Breast epithelium (tissue), 3 donors: ENCODE measurements at regions not wholly inside any gene's neighbourhood (a gene's known extent, or its start where the extent isn't known, plus 50 kb on each side); places are given as distances from the start of the nearest gene placed in this dataset.

Source experiments
- POLR2A ChIP-seq: fragments of 450-650 bp; IDR thresholded peaks from one replicate; pipeline ENCODE4 v1.6.1; 2016; ENCODE audit warnings: antibody characterized with exemption, mild to moderate bottlenecking, moderate library complexity
- POLR2AphosphoS5 ChIP-seq, 3 donors: sonication (generic); formaldehyde crosslinking; IDR thresholded peaks; one replicate each; pipeline ENCODE4 v1.6.1; 2017; ENCODE audit warnings: antibody characterized with exemption in 3 of 3
- TF ChIP-seq, protein P1 (sequence below), 3 donors: fragments of 450-650 bp; IDR thresholded peaks; one replicate each; pipeline ENCODE4 v1.5.1; 2016 to 2017; ENCODE audit warnings: antibody characterized with exemption in 3 of 3, mild to moderate bottlenecking in 3 of 3, moderate library complexity in 3 of 3

DNA sequence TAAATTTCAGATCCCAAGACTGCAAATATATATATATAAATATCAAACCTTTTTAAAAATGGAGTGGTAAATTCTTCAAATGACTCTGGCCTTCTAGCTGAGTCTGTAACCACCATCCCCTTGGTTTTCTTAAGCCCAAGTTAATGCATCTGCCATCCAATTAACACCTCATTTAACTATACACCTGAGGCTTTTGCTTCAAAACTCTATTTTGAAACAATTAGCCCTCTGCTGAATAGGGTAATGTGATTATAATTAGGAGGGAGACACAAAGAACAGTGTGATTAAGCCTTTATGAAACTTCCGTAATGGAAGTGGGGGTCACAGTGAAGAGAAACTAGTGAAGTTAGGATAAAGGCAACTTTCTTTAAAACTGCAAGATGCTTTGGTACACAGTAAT, 83.6 kb downstream of the GPR37 start:
- TF ChIP-seq POLR2AphosphoS5 (IDR thresholded peaks at IDR 0.05), result no peak
- TF ChIP-seq, protein P1, sequence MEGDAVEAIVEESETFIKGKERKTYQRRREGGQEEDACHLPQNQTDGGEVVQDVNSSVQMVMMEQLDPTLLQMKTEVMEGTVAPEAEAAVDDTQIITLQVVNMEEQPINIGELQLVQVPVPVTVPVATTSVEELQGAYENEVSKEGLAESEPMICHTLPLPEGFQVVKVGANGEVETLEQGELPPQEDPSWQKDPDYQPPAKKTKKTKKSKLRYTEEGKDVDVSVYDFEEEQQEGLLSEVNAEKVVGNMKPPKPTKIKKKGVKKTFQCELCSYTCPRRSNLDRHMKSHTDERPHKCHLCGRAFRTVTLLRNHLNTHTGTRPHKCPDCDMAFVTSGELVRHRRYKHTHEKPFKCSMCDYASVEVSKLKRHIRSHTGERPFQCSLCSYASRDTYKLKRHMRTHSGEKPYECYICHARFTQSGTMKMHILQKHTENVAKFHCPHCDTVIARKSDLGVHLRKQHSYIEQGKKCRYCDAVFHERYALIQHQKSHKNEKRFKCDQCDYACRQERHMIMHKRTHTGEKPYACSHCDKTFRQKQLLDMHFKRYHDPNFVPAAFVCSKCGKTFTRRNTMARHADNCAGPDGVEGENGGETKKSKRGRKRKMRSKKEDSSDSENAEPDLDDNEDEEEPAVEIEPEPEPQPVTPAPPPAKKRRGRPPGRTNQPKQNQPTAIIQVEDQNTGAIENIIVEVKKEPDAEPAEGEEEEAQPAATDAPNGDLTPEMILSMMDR (IDR thresholded peaks at IDR 0.05), result no peak
- no peak for TF ChIP-seq POLR2A
